ENCODE measurements at regions not wholly inside any gene's neighbourhood (a gene's known extent, or its start where the extent isn't known, plus 50 kb on each side); places are given as distances from the start of the nearest gene placed in this dataset.

DNA sequence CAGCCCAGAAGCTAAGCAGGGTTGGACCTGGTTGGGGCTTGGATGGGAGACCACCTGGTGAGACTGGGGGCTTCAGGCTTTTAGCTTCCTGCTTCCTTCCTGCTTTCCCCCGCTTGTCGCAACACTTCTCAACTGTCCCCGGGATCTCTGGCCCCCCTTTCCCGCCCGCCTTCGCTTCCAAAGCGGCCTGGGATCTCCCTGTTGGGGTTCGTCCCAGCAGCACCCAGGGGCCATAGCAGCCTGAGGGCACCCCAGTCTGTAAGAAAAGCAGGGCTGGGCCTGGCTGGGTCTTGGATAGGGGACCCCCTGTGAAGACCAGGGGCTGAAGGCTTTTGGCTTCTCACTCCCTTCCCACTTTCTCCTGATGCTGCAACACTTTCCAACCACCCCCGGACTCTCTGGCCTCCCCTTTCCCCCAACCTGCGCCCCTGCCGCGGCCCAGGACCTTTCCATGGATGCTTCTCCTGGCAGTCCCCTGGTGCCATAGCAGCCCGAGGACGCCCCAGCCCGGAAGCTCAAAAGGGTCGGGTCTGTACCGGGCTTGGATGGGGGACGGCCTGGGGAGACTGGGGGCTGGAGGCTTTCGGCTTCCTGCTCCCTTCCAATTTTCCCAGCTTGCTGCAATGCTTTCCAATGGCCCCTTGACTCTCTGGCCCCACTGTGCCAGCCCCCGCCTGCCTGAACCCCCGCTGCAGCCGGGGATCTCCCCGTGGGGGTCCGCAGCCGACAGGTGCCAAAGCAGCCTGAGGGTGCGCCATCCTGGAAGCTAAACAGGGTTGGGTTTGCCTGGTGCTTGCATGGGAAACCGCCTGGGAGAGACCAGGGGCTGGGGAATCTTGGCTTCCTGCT lies 2276.2 kb downstream of the TP53TG3F start:
- Histone ChIP-seq H3K27ac (no peak overlapping the region), H3K9me3 (peaks cover 2% of the 10 kb centered on the region), H3K4me3 (no peak overlapping the region), H3K4me1 (no peaks in the 10 kb centered on the region), H3K36me3 (no peaks in the 10 kb centered on the region), H3K27me3 (ENCODE audit: low read depth) (no peaks in the 10 kb centered on the region)
- ATAC-seq (no peak), DNase-seq (no peak)
- intact Hi-C loops (cut with DNase I), result no loop called here
- TF ChIP-seq, protein P1, sequence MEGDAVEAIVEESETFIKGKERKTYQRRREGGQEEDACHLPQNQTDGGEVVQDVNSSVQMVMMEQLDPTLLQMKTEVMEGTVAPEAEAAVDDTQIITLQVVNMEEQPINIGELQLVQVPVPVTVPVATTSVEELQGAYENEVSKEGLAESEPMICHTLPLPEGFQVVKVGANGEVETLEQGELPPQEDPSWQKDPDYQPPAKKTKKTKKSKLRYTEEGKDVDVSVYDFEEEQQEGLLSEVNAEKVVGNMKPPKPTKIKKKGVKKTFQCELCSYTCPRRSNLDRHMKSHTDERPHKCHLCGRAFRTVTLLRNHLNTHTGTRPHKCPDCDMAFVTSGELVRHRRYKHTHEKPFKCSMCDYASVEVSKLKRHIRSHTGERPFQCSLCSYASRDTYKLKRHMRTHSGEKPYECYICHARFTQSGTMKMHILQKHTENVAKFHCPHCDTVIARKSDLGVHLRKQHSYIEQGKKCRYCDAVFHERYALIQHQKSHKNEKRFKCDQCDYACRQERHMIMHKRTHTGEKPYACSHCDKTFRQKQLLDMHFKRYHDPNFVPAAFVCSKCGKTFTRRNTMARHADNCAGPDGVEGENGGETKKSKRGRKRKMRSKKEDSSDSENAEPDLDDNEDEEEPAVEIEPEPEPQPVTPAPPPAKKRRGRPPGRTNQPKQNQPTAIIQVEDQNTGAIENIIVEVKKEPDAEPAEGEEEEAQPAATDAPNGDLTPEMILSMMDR (IDR thresholded peaks at IDR 0.05), result no peak

DNA sequence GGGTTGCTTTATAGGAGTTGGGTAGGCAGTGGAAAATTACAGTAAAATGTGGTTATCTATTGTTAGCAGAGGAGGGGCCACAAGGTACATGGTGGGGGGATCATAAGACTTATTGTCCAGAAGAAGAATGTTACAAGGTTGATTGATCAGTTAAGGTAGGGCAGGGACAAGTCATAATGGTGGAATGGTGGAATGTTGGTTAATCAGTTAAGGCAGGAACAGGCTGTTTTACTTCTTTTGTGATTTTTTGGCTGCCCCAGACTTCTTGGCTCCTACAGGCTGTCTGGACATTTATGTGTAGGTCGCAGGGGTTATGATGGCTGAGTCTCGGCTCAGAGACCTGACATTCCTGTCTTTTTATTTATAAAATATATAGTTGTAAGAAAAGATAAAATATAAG lies 2277.1 kb downstream of the TP53TG3F start:
- Histone ChIP-seq H3K4me1 (no peaks in the 10 kb centered on the region), H3K27me3 (ENCODE audit: low read depth) (no peaks in the 10 kb centered on the region), H3K36me3 (no peaks in the 10 kb centered on the region), H3K27ac (no peak overlapping the region), H3K4me3 (no peak overlapping the region), H3K9me3 (peaks cover 2% of the 10 kb centered on the region)
- intact Hi-C loops (cut with DNase I), result no loop called here
- DNase-seq, result no peak
- TF ChIP-seq, protein P1 (IDR thresholded peaks at IDR 0.05), result no peak
- no peak for ATAC-seq

DNA sequence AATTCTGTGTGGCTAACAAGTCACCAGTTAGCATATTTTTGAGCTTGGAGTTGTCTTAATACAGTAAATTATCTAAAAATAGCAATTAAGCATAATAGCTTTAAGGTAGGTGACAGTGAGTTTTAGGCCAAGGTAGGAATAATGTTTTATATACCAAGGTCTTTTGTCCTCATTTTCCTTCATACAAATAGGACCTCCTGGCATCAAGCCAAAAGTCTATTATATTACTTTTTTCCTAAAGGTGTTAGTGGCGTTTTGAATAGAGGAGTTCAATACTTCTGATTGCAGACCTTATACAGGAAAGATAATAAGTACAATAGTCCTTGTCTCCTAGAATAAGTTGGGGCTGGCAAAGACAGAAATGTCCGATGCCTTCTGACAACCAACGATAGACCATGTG lies 2277.7 kb downstream of the TP53TG3F start:
- ATAC-seq, result no peak
- Histone ChIP-seq H3K27me3 (ENCODE audit: low read depth) (no peaks in the 10 kb centered on the region), H3K27ac (no peak overlapping the region), H3K4me3 (no peak overlapping the region), H3K9me3 (peaks cover 2% of the 10 kb centered on the region), H3K4me1 (no peaks in the 10 kb centered on the region), H3K36me3 (no peaks in the 10 kb centered on the region)
- DNase-seq, result no peak
- TF ChIP-seq, protein P1 (IDR thresholded peaks at IDR 0.05), result no peak
- intact Hi-C loops (cut with DNase I), result no loop called here

DNA sequence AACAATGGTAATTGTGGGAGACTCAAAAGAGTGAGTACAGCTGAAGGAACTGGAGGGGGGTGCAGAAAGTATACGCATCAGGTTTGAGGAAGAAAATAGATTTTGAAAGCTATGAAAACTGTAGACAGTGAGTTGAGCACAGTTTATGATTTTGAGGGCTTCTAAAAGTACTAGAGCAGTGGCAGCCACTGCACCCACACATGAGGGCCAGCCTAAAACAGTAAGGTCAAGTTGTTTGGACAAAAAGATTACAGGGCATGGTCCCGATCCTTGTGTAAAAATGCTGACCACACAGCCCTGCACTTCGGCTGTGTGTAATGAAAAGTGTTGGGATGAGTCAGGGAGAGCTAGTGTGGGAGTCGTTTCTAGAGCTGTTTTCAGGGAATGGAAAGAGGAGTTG lies 2282.1 kb downstream of the TP53TG3F start:
- no peaks in the 10 kb centered on the region for H3K4me1 ChIP-seq
- intact Hi-C loops (cut with DNase I), result no loop called here
- H3K27me3 ChIP-seq (ENCODE audit: low read depth), result no peaks in the 10 kb centered on the region
- TF ChIP-seq, protein P1 (IDR thresholded peaks at IDR 0.05), result no peak
- DNase-seq (no peak), ATAC-seq (no peak)
- no peaks in the 10 kb centered on the region for H3K9me3 ChIP-seq
- H3K27ac ChIP-seq, result no peak overlapping the region
- no peak overlapping the region for H3K4me3 ChIP-seq
- no peaks in the 10 kb centered on the region for H3K36me3 ChIP-seq

DNA sequence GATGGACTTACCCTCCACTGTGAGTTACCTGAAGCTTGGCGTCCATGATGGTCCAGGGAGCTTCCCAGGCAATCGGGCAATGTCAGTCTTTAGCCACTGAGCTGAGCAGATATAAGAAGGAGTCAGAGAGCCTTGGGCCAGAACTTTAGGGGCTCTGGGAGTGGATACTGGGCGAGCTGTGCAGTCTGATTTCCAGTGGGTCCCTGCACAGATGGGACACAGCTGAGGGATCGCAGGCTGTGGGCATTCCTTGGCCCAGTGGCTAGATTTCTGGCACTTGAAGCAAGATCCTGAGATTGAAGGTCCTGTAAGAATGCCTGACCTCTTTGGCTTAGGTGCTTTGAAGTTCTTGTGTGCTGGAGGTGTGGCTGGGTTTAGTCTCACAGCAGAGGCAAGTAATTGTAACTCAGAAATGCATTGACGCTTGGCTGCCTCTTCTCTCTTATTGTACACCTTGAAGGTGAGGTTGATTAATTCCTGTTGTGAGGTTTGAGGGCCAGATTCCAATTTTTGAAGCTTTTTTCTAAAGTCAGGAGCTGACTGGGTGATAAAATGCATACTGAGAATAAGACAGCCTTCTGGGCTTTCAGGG lies 2283.8 kb downstream of the TP53TG3F start:
- Histone ChIP-seq H3K4me3 (no peak overlapping the region), H3K27ac (no peak overlapping the region), H3K27me3 (ENCODE audit: low read depth) (no peaks in the 10 kb centered on the region), H3K4me1 (no peaks in the 10 kb centered on the region), H3K36me3 (no peaks in the 10 kb centered on the region), H3K9me3 (no peaks in the 10 kb centered on the region)
- intact Hi-C loops (cut with DNase I), result no loop called here
- no peak for DNase-seq
- no peak for ATAC-seq
- TF ChIP-seq, protein P1 (IDR thresholded peaks at IDR 0.05), result no peak

Data from lower lobe of right lung (tissue), 2 donors.